ENCODE measurements at regions not wholly inside any gene's neighbourhood (a gene's known extent, or its start where the extent isn't known, plus 50 kb on each side); places are given as distances from the start of the nearest gene placed in this dataset.

DNA sequence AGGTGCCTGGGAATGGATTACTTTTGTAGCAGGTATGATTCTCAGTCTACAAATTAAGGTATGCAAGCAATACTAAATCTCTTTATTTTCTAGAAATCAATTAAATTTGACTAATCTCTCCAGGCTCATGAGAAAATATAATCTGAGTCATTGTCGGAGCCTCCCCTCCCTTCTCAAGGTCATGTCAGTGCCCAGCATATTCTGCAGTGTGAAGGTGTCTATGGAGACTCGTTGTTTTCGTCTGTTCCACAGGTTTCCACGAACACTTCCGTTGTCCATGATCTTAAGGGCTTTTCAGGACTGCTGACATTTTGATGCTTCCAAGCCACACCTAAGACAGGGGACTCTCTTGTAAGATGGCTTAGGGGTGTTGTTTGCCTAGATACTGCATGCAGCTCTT lies 56.6 kb upstream of the SCOC start:
- Histone ChIP-seq H3K27me3 (ENCODE audit: insufficient read depth, low read length, poor library complexity, severe bottlenecking) (no peaks in the 10 kb centered on the region), H3K27ac (ENCODE audit: low read depth, low read length) (no peak overlapping the region), H3K9me3 (ENCODE audit: low read length) (no peaks in the 10 kb centered on the region), H3K4me1 (ENCODE audit: insufficient read depth, low read length) (no peaks in the 10 kb centered on the region), H3K36me3 (ENCODE audit: insufficient read depth, low read length) (no peaks in the 10 kb centered on the region), H3K4me3 (ENCODE audit: low read length) (no peak overlapping the region)
- Mint-ChIP-seq H3K4me3 (no peak overlapping the region), H3K9me3 (peaks cover 0 to 8% (median 2%) of the 10 kb centered on the region in 5 donors), H3K4me1 (no peaks in the 10 kb centered on the region), H3K27ac (no peak overlapping the region), H3K36me3 (no peaks in the 10 kb centered on the region), H3K27me3 (peaks cover 4 to 21% of the 10 kb centered on the region in 2 donors)
- no peak for DNase-seq
- ChIA-PET POLR2A (no interaction called here), CTCF (no interaction called here)

DNA sequence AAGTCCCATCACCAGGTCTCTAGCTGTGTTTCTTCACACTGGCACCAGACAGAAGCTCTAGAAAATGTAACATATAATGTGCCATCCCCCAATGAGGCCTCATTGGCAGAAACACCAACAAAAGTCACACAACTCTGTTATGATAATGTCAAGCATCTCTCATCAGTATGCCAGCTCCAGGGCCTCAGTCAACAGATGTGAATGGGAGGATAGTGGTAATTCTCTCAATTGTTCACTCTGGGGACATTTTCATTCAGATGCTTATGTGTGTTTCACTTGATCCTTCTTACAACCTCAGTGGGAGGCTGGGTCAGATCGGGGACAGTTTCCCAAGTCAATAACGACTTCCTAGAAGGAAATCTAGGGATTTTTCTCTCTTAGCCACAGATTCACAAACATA lies 57.5 kb upstream of the SCOC start:
- no peaks in the 10 kb centered on the region for H3K36me3 Mint-ChIP-seq
- ChIA-PET CTCF (no interaction called here), POLR2A (no interaction called here)
- H3K4me3 Mint-ChIP-seq = no peak overlapping the region
- Histone ChIP-seq H3K36me3 (ENCODE audit: insufficient read depth, low read length) (no peaks in the 10 kb centered on the region), H3K9me3 (ENCODE audit: low read length) (no peaks in the 10 kb centered on the region), H3K27ac (ENCODE audit: low read depth, low read length) (no peak overlapping the region), H3K4me3 (ENCODE audit: low read length) (no peak overlapping the region), H3K4me1 (ENCODE audit: insufficient read depth, low read length) (no peaks in the 10 kb centered on the region), H3K27me3 (ENCODE audit: insufficient read depth, low read length, poor library complexity, severe bottlenecking) (no peaks in the 10 kb centered on the region)
- H3K27me3 Mint-ChIP-seq = peaks cover 4 to 18% of the 10 kb centered on the region in 2 donors
- no peaks in the 10 kb centered on the region for H3K4me1 Mint-ChIP-seq
- DNase-seq = no peak
- H3K27ac Mint-ChIP-seq = no peak overlapping the region
- H3K9me3 Mint-ChIP-seq = peaks cover 0 to 8% (median 2%) of the 10 kb centered on the region in 5 donors

DNA sequence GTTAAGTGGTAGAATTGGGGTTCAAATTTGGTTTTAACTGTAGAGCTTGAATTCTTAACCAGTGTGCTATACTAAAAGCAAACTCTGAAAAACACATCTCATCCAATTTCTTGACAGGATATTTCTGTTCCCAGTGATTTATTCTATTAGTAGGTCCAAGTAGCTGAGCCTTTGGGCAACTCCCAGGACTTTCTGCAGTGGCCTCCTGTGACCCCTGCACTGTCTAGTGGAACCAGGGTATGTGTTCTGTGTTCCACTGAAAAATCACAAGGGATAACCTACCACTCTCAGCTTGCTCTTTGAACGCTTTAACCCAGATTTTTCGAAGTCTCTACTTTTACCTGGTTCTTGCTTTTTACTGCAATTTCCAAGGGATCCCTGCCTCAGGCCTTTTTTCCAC lies 58.0 kb upstream of the SCOC start:
- no peaks in the 10 kb centered on the region for H3K4me1 ChIP-seq (ENCODE audit: insufficient read depth, low read length)
- no peaks in the 10 kb centered on the region for H3K36me3 ChIP-seq (ENCODE audit: insufficient read depth, low read length)
- Mint-ChIP-seq H3K36me3 (no peaks in the 10 kb centered on the region), H3K9me3 (peaks cover 0 to 8% (median 2%) of the 10 kb centered on the region in 5 donors), H3K27ac (no peak overlapping the region), H3K4me1 (no peaks in the 10 kb centered on the region), H3K27me3 (peaks cover 2 to 15% of the 10 kb centered on the region in 2 donors), H3K4me3 (no peak overlapping the region)
- no peak overlapping the region for H3K4me3 ChIP-seq (ENCODE audit: low read length)
- ChIA-PET CTCF (no interaction called here), POLR2A (no interaction called here)
- no peak overlapping the region for H3K27ac ChIP-seq (ENCODE audit: low read depth, low read length)
- no peak for DNase-seq
- H3K9me3 ChIP-seq (ENCODE audit: low read length) = no peaks in the 10 kb centered on the region
- H3K27me3 ChIP-seq (ENCODE audit: insufficient read depth, low read length, poor library complexity, severe bottlenecking) = no peaks in the 10 kb centered on the region

DNA sequence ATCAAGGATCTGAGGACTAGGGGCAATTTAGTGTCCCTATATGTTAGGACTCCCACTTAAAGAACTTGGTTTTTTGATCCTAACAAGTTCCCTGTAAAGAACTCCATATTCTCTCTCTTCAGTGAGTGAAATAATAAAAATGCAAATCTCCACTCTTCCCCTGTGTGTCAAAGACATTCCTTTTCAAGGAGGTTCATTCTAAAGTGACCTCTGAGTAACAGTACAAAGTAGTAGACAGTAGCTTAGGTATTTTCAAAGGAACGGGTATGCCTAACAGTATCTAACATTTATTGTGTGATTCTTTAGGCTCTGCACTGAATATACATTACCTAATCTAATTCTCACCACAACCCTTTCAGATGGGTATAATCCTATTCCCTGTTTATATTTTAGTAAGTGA lies 58.4 kb upstream of the SCOC start:
- Histone ChIP-seq H3K27ac (ENCODE audit: low read depth, low read length) (no peak overlapping the region), H3K27me3 (ENCODE audit: insufficient read depth, low read length, poor library complexity, severe bottlenecking) (no peaks in the 10 kb centered on the region), H3K4me3 (ENCODE audit: low read length) (no peak overlapping the region), H3K36me3 (ENCODE audit: insufficient read depth, low read length) (no peaks in the 10 kb centered on the region), H3K9me3 (ENCODE audit: low read length) (no peaks in the 10 kb centered on the region), H3K4me1 (ENCODE audit: insufficient read depth, low read length) (no peaks in the 10 kb centered on the region)
- peaks cover 2 to 15% of the 10 kb centered on the region in 2 donors for H3K27me3 Mint-ChIP-seq
- ChIA-PET CTCF (no interaction called here), POLR2A (no interaction called here)
- H3K4me3 Mint-ChIP-seq = no peak overlapping the region
- H3K36me3 Mint-ChIP-seq = no peaks in the 10 kb centered on the region
- H3K27ac Mint-ChIP-seq = no peak overlapping the region
- peaks cover 0 to 6% (median 2%) of the 10 kb centered on the region in 5 donors for H3K9me3 Mint-ChIP-seq
- no peak for DNase-seq
- no peaks in the 10 kb centered on the region for H3K4me1 Mint-ChIP-seq

DNA sequence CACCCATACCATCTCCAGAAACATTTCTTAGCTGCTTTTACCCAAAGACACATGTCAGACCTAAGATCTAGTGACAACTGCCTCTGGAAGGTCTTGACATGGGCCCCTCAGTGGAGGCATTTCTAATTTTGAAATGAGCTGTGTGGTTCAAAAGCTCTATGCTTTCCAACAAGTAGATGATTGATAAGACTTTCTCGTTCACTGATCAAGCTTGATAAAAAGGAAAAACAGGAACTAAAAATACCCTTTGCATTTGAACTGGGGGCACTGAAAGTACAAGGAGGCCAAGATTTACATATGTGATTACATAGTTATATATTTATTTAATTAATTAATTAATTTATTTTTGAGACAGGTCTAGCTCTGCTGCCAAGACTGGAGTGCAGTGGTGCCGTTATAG lies 61.3 kb upstream of the SCOC start:
- H3K4me1 ChIP-seq (ENCODE audit: insufficient read depth, low read length) = no peaks in the 10 kb centered on the region
- DNase-seq = no peak
- Mint-ChIP-seq H3K27ac (no peak overlapping the region), H3K9me3 (no peaks in the 10 kb centered on the region), H3K36me3 (no peaks in the 10 kb centered on the region), H3K4me1 (no peaks in the 10 kb centered on the region), H3K4me3 (no peak overlapping the region), H3K27me3 (peaks cover 0 to 15% of the 10 kb centered on the region in 2 donors)
- no peaks in the 10 kb centered on the region for H3K36me3 ChIP-seq (ENCODE audit: insufficient read depth, low read length)
- ChIA-PET POLR2A (no interaction called here), CTCF (no interaction called here)
- H3K9me3 ChIP-seq (ENCODE audit: low read length) = no peaks in the 10 kb centered on the region
- no peak overlapping the region for H3K4me3 ChIP-seq (ENCODE audit: low read length)
- H3K27ac ChIP-seq (ENCODE audit: low read depth, low read length) = no peak overlapping the region
- H3K27me3 ChIP-seq (ENCODE audit: insufficient read depth, low read length, poor library complexity, severe bottlenecking) = no peaks in the 10 kb centered on the region

DNA sequence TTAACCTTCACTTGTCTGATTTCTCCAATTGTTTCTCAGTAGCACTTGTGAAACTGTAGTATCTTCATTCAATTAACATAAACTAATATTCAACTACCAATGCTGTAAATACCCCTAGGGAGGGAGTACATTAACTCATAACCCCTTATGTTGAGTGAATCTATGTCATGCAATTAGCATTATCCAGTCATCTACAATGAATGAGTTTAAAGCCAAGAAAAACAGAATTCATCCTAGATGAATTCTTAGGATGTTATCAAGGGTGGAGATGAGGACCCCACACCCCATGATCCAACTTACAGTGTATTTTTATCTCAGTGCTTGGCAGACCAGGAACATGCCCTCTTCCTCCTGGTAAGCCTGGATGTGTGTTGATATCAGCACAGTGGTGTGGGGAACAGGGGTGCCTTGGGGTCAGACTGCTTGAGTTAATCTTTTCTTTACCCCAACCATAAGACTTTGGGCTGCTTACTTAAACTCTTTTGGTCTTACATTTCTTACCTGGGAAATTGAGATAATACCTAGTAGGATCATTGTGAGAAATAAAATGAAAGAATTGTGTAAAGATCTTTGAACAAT lies 62.1 kb upstream of the SCOC start:
- Histone ChIP-seq H3K27me3 (ENCODE audit: insufficient read depth, low read length, poor library complexity, severe bottlenecking) (no peaks in the 10 kb centered on the region), H3K27ac (ENCODE audit: low read depth, low read length) (no peak overlapping the region), H3K4me1 (ENCODE audit: insufficient read depth, low read length) (no peaks in the 10 kb centered on the region), H3K9me3 (ENCODE audit: low read length) (no peaks in the 10 kb centered on the region), H3K36me3 (ENCODE audit: insufficient read depth, low read length) (no peaks in the 10 kb centered on the region), H3K4me3 (ENCODE audit: low read length) (no peak overlapping the region)
- no peak overlapping the region for H3K4me3 Mint-ChIP-seq
- H3K4me1 Mint-ChIP-seq = no peaks in the 10 kb centered on the region
- DNase-seq = no peak
- H3K27ac Mint-ChIP-seq = no peak overlapping the region
- H3K27me3 Mint-ChIP-seq = peaks cover 4 to 15% of the 10 kb centered on the region in 2 donors
- POLR2A ChIA-PET = no interaction called here
- no peaks in the 10 kb centered on the region for H3K9me3 Mint-ChIP-seq
- no peaks in the 10 kb centered on the region for H3K36me3 Mint-ChIP-seq
- CTCF ChIA-PET = no interaction called here

DNA sequence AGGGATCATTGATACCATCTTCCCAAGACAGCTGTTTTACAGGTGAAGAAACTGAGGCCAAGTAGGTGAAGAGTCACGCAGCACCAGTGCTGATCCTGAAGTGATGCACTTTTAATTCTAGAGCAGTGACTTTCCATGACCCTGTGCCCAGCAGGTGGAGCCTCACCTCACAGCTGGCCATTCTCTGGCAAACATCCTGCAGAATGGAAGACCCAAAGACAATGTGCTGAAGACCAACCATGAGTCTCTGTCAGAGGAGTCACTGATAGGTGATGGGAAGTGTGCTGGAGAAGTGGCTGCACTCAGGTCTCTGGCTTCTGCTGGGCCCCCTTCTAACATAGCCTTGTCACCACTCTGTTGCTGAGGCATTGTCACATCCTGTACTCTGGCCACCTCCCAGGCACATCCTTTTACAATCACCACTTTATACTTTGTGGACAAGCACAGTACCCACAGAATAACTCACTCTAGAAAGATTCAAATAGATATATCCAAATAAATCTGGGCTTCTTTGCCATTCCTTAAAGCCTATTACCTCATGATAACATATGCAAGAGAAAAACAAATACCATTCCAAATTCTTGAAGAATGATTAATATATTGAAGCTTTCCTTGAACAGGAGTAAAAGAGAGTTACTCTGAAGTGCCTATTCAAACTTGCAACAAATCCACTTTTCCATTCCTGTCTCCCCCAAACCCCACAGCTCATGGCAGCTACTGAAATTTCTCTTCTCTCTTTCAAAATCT lies 64.1 kb upstream of the SCOC start:
- CTCF ChIA-PET = no interaction called here

DNA sequence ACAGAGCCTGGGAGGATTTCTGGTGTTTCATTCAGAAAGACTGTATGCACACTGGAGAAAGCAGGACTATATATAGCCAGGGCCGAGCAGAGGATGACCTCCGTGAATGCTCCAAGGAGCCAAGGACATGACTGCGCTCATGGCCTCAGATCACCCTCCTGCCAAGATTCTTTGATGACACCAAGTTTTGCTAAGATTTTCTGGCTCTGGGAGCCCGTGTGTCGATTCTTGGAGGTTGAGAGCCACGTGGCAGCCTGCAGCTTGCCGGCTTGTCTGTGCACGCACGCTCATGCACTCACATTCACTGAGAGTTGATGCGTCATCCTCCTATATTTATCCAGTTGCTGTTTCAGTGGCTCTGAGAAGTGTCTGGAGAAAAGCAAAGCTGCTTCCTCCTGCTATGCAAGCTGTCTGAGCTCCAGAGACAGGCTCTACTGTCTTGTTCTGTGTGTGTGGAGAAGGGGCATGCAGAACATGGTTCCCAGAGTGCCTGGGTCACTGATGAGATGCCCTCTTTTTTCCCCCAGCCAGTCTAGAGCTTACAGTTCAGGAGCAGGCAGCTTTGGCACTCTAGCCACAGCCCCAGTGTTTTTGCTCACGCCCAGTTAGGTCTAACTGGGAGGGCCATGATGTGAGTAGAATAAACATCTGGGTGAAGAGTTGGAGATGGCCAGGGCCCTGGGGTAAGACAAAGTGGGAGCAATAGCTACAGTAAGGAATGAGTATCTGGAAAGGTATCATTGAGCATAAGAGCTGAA lies 64.9 kb upstream of the SCOC start:
- Histone ChIP-seq H3K4me1 (ENCODE audit: insufficient read depth, low read length) (no peaks in the 10 kb centered on the region), H3K4me3 (ENCODE audit: low read length) (no peak overlapping the region), H3K9me3 (ENCODE audit: low read length) (no peaks in the 10 kb centered on the region), H3K27me3 (ENCODE audit: insufficient read depth, low read length, poor library complexity, severe bottlenecking) (no peaks in the 10 kb centered on the region), H3K36me3 (ENCODE audit: insufficient read depth, low read length) (no peaks in the 10 kb centered on the region), H3K27ac (ENCODE audit: low read depth, low read length) (no peak overlapping the region)
- H3K36me3 Mint-ChIP-seq = no peaks in the 10 kb centered on the region
- DNase-seq = no peak
- H3K27me3 Mint-ChIP-seq = peaks cover 9 to 17% of the 10 kb centered on the region in 2 donors
- H3K9me3 Mint-ChIP-seq = no peaks in the 10 kb centered on the region
- ChIA-PET POLR2A (no interaction called here), CTCF (no interaction called here)
- no peaks in the 10 kb centered on the region for H3K4me1 Mint-ChIP-seq
- H3K27ac Mint-ChIP-seq = no peak overlapping the region
- H3K4me3 Mint-ChIP-seq = no peak overlapping the region

More for the DNA sequence above, 64.1 kb upstream of the SCOC start:
- Histone ChIP-seq H3K27me3 (ENCODE audit: insufficient read depth, low read length, poor library complexity, severe bottlenecking) (no peaks in the 10 kb centered on the region), H3K9me3 (ENCODE audit: low read length) (no peaks in the 10 kb centered on the region), H3K27ac (ENCODE audit: low read depth, low read length) (no peak overlapping the region), H3K36me3 (ENCODE audit: insufficient read depth, low read length) (no peaks in the 10 kb centered on the region), H3K4me1 (ENCODE audit: insufficient read depth, low read length) (no peaks in the 10 kb centered on the region), H3K4me3 (ENCODE audit: low read length) (no peak overlapping the region)
- Mint-ChIP-seq H3K27me3 (peaks cover 9 to 14% of the 10 kb centered on the region in 2 donors), H3K9me3 (no peaks in the 10 kb centered on the region), H3K4me3 (no peak overlapping the region), H3K27ac (no peak overlapping the region), H3K36me3 (no peaks in the 10 kb centered on the region), H3K4me1 (no peaks in the 10 kb centered on the region)
- POLR2A ChIA-PET = no interaction called here
- no peak for DNase-seq
